ENCODE measurements at regions not wholly inside any gene's neighbourhood (a gene's known extent, or its start where the extent isn't known, plus 50 kb on each side); places are given as distances from the start of the nearest gene placed in this dataset.
"Not testable (repeated sequence)": the region's sequence is repeated elsewhere in the genome, so short reads cannot be mapped to it uniquely, and the experiment has no call there.

- DNase-seq: not testable (repeated sequence)
These were observed 104.2 kb downstream of the CDRT15L2 start for GRCh38 chr17:20683651-20684229.

GRCh38 chr17:20684975-20685374, 105.5 kb downstream of the CDRT15L2 start:
- not testable (repeated sequence) for DNase-seq

GRCh38 chr17:20687584-20687983, 108.1 kb downstream of the CDRT15L2 start:
- DNase-seq: not testable (repeated sequence)

- DNase-seq: not testable (repeated sequence)
These were observed 109.7 kb downstream of the CDRT15L2 start for GRCh38 chr17:20689170-20689749.

GRCh38 chr17:20692706-20693105, 113.2 kb downstream of the CDRT15L2 start:
- not testable (repeated sequence) for DNase-seq

- not testable (repeated sequence) for DNase-seq
These were observed 116.3 kb downstream of the CDRT15L2 start for GRCh38 chr17:20695871-20696270.

- not testable (repeated sequence) for DNase-seq
These were observed 119.1 kb downstream of the CDRT15L2 start for GRCh38 chr17:20698463-20699206.

GRCh38 chr17:20700528-20700927, 121.0 kb downstream of the CDRT15L2 start:
- not testable (repeated sequence) for DNase-seq

GRCh38 chr17:20701366-20701765, 121.8 kb downstream of the CDRT15L2 start:
- not testable (repeated sequence) for DNase-seq

GRCh38 chr17:20702692-20703091, 123.2 kb downstream of the CDRT15L2 start:
- no peak for DNase-seq

- DNase-seq: no peak
These were observed 124.3 kb downstream of the CDRT15L2 start for GRCh38 chr17:20703781-20704180.

GRCh38 chr17:20705186-20705585, 125.7 kb downstream of the CDRT15L2 start:
- DNase-seq: not testable (repeated sequence)

- DNase-seq: no peak
These were observed 127.3 kb downstream of the CDRT15L2 start for GRCh38 chr17:20706751-20707373.

- not testable (repeated sequence) for DNase-seq
These were observed 129.3 kb downstream of the CDRT15L2 start for GRCh38 chr17:20708821-20709220.

- DNase-seq: not testable (repeated sequence)
These were observed 137.0 kb downstream of the CDRT15L2 start for GRCh38 chr17:20716481-20716880.

- no peak for DNase-seq
These were observed 141.6 kb downstream of the CDRT15L2 start for GRCh38 chr17:20721171-20721570.

- DNase-seq: not testable (repeated sequence)
These were observed 144.9 kb downstream of the CDRT15L2 start for GRCh38 chr17:20724391-20724790.

GRCh38 chr17:20727201-20727600, 147.7 kb downstream of the CDRT15L2 start:
- not testable (repeated sequence) for DNase-seq

- DNase-seq: no peak
These were observed 148.7 kb downstream of the CDRT15L2 start for GRCh38 chr17:20728181-20728580.

GRCh38 chr17:20731131-20731530, 151.6 kb downstream of the CDRT15L2 start:
- DNase-seq: not testable (repeated sequence)

- DNase-seq: no peak
These were observed 154.4 kb downstream of the CDRT15L2 start for GRCh38 chr17:20733923-20734322.

GRCh38 chr17:20735796-20736195, 156.3 kb downstream of the CDRT15L2 start:
- no peak for DNase-seq

GRCh38 chr17:20737636-20738035, 158.1 kb downstream of the CDRT15L2 start:
- DNase-seq: not testable (repeated sequence)
